ENCODE measurements at regions not wholly inside any gene's neighbourhood (a gene's known extent, or its start where the extent isn't known, plus 50 kb on each side); places are given as distances from the start of the nearest gene placed in this dataset.

DNA sequence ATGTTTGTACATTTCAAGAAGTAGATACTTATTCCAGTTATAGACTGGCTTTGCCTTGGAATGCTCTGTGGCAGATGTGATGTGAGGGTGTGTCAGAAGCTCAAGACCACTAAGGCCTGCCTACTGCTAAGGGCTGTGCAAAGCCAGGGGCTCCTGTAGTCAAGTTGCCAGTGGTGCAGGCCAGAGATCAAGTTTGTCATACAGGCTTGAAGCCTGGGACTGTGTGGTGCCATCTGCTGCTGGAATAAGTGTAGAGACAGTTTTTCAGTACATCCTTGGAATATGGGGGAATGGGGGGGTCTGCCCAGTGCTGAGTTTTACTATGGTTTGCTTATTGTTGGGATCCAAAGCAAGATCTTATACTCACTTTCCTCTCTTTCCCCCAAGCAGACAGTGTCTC is 649.9 kb upstream of the FOXG1 start:
- Histone ChIP-seq H3K4me3 (ENCODE audit: low read depth, low read length, poor library complexity, severe bottlenecking) (no peak overlapping the region), H3K36me3 (ENCODE audit: insufficient read depth, low read length, poor library complexity, severe bottlenecking) (no peaks in the 10 kb centered on the region), H3K27me3 (replicated peaks; ENCODE audit: insufficient read depth, low read depth, low read length, poor library complexity) (no peaks in the 10 kb centered on the region), H3K9me3 (ENCODE audit: low read depth, low read length, poor library complexity, severe bottlenecking) (peaks cover 6% of the 10 kb centered on the region), H3K27ac (ENCODE audit: low read depth, low read length, poor library complexity, severe bottlenecking) (no peak overlapping the region), H3K4me1 (ENCODE audit: insufficient read depth, low read length, poor library complexity, severe bottlenecking) (no peaks in the 10 kb centered on the region)
- BruUV-seq (replicated peaks), result no TSS peak
- no peak for DNase-seq (ENCODE audit: low spot score)
- POLR2A ChIA-PET (ENCODE audit: low non-redundant PET), result no interaction called here
- intact Hi-C loops (cut with micrococcal nuclease; ENCODE audit: unreplicated experiment), result no loop called here
- no peak for TF ChIP-seq EZH2 (IDR thresholded peaks at IDR 0.05; ENCODE audit: borderline replicate concordance, low read depth, low read length, poor library complexity, severe bottlenecking)
- TF ChIP-seq, protein P1, sequence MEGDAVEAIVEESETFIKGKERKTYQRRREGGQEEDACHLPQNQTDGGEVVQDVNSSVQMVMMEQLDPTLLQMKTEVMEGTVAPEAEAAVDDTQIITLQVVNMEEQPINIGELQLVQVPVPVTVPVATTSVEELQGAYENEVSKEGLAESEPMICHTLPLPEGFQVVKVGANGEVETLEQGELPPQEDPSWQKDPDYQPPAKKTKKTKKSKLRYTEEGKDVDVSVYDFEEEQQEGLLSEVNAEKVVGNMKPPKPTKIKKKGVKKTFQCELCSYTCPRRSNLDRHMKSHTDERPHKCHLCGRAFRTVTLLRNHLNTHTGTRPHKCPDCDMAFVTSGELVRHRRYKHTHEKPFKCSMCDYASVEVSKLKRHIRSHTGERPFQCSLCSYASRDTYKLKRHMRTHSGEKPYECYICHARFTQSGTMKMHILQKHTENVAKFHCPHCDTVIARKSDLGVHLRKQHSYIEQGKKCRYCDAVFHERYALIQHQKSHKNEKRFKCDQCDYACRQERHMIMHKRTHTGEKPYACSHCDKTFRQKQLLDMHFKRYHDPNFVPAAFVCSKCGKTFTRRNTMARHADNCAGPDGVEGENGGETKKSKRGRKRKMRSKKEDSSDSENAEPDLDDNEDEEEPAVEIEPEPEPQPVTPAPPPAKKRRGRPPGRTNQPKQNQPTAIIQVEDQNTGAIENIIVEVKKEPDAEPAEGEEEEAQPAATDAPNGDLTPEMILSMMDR (conservative IDR thresholded peaks at IDR 0.05; ENCODE audit: low read depth, low read length), result no peak
- CTCF ChIA-PET, result no interaction called here

DNA sequence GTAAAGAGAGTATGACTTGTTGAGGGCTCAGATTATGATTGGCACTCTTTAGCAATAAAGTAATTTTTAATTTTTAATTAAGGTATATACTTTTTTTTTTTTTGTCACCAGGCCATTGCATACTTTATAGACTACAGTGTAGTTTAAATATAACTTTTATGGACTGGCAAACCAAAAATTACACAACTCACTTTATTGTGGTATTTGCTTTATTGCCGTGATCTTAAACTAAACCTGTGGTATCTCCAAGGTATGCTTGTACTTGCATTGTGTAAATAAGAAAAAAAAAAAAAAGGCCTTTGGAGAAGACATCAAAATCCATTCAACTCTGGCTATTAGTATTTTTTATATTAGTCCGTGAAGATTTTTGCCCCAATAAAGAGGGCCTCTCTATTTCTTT is 646.7 kb upstream of the FOXG1 start:
- Histone ChIP-seq H3K27ac (ENCODE audit: low read depth, low read length, poor library complexity, severe bottlenecking) (no peak overlapping the region), H3K9me3 (ENCODE audit: low read depth, low read length, poor library complexity, severe bottlenecking) (peaks cover 10% of the 10 kb centered on the region), H3K4me3 (ENCODE audit: low read depth, low read length, poor library complexity, severe bottlenecking) (no peak overlapping the region), H3K36me3 (ENCODE audit: insufficient read depth, low read length, poor library complexity, severe bottlenecking) (no peaks in the 10 kb centered on the region), H3K4me1 (ENCODE audit: insufficient read depth, low read length, poor library complexity, severe bottlenecking) (no peaks in the 10 kb centered on the region), H3K27me3 (replicated peaks; ENCODE audit: insufficient read depth, low read depth, low read length, poor library complexity) (no peaks in the 10 kb centered on the region)
- BruUV-seq (replicated peaks), result no TSS peak
- TF ChIP-seq, protein P1 (conservative IDR thresholded peaks at IDR 0.05; ENCODE audit: low read depth, low read length), result no peak
- no peak for TF ChIP-seq EZH2 (IDR thresholded peaks at IDR 0.05; ENCODE audit: borderline replicate concordance, low read depth, low read length, poor library complexity, severe bottlenecking)
- intact Hi-C loops (cut with micrococcal nuclease; ENCODE audit: unreplicated experiment), result no loop called here
- no peak for DNase-seq (ENCODE audit: low spot score)
- ChIA-PET POLR2A (ENCODE audit: low non-redundant PET) (no interaction called here), CTCF (no interaction called here)

DNA sequence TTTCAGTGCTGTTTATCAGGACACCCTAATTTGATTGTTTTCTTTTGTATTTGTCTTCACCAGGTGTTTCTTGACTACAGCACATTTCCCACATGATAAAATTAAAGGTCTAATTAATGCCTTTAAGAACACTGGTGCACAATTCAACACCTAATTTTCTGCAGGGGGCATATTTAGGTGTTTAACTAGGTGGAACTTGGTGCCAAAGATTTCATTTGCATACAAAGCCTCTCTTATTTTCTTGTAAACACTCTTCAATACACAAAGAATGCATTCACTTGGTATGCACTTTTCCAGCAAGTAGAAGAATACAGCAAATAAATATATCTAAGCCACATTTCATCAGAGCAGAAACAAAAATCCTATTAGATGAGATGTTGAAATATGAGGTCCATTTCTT is 646.2 kb upstream of the FOXG1 start:
- intact Hi-C loops (cut with micrococcal nuclease; ENCODE audit: unreplicated experiment), result no loop called here
- CTCF ChIA-PET, result no interaction called here
- Histone ChIP-seq H3K36me3 (ENCODE audit: insufficient read depth, low read length, poor library complexity, severe bottlenecking) (no peaks in the 10 kb centered on the region), H3K4me1 (ENCODE audit: insufficient read depth, low read length, poor library complexity, severe bottlenecking) (no peaks in the 10 kb centered on the region), H3K27me3 (replicated peaks; ENCODE audit: insufficient read depth, low read depth, low read length, poor library complexity) (no peaks in the 10 kb centered on the region), H3K27ac (ENCODE audit: low read depth, low read length, poor library complexity, severe bottlenecking) (no peak overlapping the region), H3K4me3 (ENCODE audit: low read depth, low read length, poor library complexity, severe bottlenecking) (no peak overlapping the region), H3K9me3 (ENCODE audit: low read depth, low read length, poor library complexity, severe bottlenecking) (peaks cover 10% of the 10 kb centered on the region)
- POLR2A ChIA-PET (ENCODE audit: low non-redundant PET), result no interaction called here
- no peak for TF ChIP-seq EZH2 (IDR thresholded peaks at IDR 0.05; ENCODE audit: borderline replicate concordance, low read depth, low read length, poor library complexity, severe bottlenecking)
- TF ChIP-seq, protein P1 (conservative IDR thresholded peaks at IDR 0.05; ENCODE audit: low read depth, low read length), result no peak
- no TSS peak for BruUV-seq (replicated peaks)
- DNase-seq (ENCODE audit: low spot score), result no peak

Measured in A673 (cell line).